PC-3 (cell line): ENCODE measurements at regions not wholly inside any gene's neighbourhood (a gene's known extent, or its start where the extent isn't known, plus 50 kb on each side); places are given as distances from the start of the nearest gene placed in this dataset.

Experiments used
- ATAC-seq: fragments of 200-7000 bp; cut with Tn5 transposase; 2 replicates; pipeline ENCODE4 v1.9.1; 2020; ENCODE audit warnings: mild to moderate bottlenecking, moderate library complexity
- BruUV-seq: library from RNA; stranded (reverse); fragments of 400-500 nt; replicated peaks from 2 replicates; lab custom pipeline; 2021; lab: Mats Ljungman, UMichigan
- CTCF ChIA-PET: fragments of 300-600 bp; sonication (Branson Sonifier 250); formaldehyde crosslinking; loops from one replicate; lab custom pipeline; 2022; ENCODE audit warnings: antibody characterized with exemption; lab: Charles Lee
- POLR2A ChIA-PET: fragments of 300-600 bp; sonication (Branson Sonifier 250); formaldehyde crosslinking; loops from one replicate; lab custom pipeline; 2022; ENCODE audit warnings: antibody characterized with exemption; ENCODE audit not compliant: unreplicated experiment; lab: Charles Lee
- DNase-seq: peaks from one replicate; pipeline ENCODE4 v3.0.0-alpha.2; 2015
- H2AFZ ChIP-seq: fragments of 300-600 bp; sonication (generic); 2 replicates; pipeline ENCODE4 v1.6.0; 2016; ENCODE audit warnings: antibody characterized with exemption, low read length
- H3F3A ChIP-seq: fragments of 300-600 bp; sonication (generic); one replicate; pipeline ENCODE4 v1.6.0; 2017; ENCODE audit warnings: antibody characterized with exemption, low read length, control low read depth, mild to moderate bottlenecking; ENCODE audit not compliant: unreplicated experiment
- H3K27ac ChIP-seq: fragments of 300-600 bp; sonication (generic); 2 replicates; pipeline ENCODE4 v1.5.1; 2016; ENCODE audit warnings: mild to moderate bottlenecking, low read length
- H3K27me3 ChIP-seq: fragments of 300-600 bp; sonication (generic); 2 replicates; pipeline ENCODE4 v1.6.1; 2016; ENCODE audit warnings: low read length, mixed read lengths
- H3K36me3 ChIP-seq: fragments of 300-600 bp; sonication (generic); 2 replicates; pipeline ENCODE4 v1.6.1; 2016; ENCODE audit warnings: low read depth, mixed run types, low read length, mixed read lengths
- H3K4me1 ChIP-seq: fragments of 300-600 bp; sonication (generic); 2 replicates; pipeline ENCODE4 v1.5.1; 2016; ENCODE audit warnings: low read length; ENCODE audit not compliant: insufficient read depth
- H3K4me2 ChIP-seq: fragments of 300-600 bp; sonication (generic); 2 replicates; pipeline ENCODE4 v1.6.0; 2016; ENCODE audit warnings: low read length
- H3K4me3 ChIP-seq: fragments of 300-600 bp; sonication (generic); 2 replicates; pipeline ENCODE4 v1.5.1; 2016; ENCODE audit warnings: mild to moderate bottlenecking, low read length, mixed read lengths
- H3K79me2 ChIP-seq: fragments of 300-600 bp; sonication (generic); 2 replicates; pipeline ENCODE4 v1.6.1; 2017; ENCODE audit warnings: low read length, mixed read lengths
- H3K9ac ChIP-seq: fragments of 300-600 bp; sonication (generic); 2 replicates; pipeline ENCODE4 v1.6.0; 2016; ENCODE audit warnings: mild to moderate bottlenecking, low read length
- H3K9me2 ChIP-seq: fragments of 300-600 bp; sonication (generic); replicated peaks from 2 replicates; pipeline ENCODE4 v1.6.1; 2016; ENCODE audit warnings: mixed run types, low read length, mixed read lengths
- H3K9me3 ChIP-seq: fragments of 300-600 bp; sonication (generic); 2 replicates; pipeline ENCODE4 v1.6.1; 2016; ENCODE audit warnings: low read length, mixed read lengths
- H4K20me1 ChIP-seq: fragments of 300-600 bp; sonication (generic); 2 replicates; pipeline ENCODE4 v1.6.1; 2016; ENCODE audit warnings: low read length, mixed read lengths
- EZH2 ChIP-seq: fragments of 300-600 bp; sonication (generic); IDR thresholded peaks from one replicate; pipeline ENCODE4 v1.6.1; 2017; ENCODE audit warnings: antibody characterized with exemption, mild to moderate bottlenecking, low read length; ENCODE audit not compliant: unreplicated experiment
- EZH2phosphoT487 ChIP-seq: fragments of 300-600 bp; sonication (generic); IDR thresholded peaks from 2 replicates; pipeline ENCODE4 v1.6.1; 2018; ENCODE audit warnings: mild to moderate bottlenecking, antibody characterized with exemption, low read length, borderline replicate concordance
- intact Hi-C: fragments of 100-400 bp; cut with micrococcal nuclease; formaldehyde crosslinking; loops from 2 replicates; pipeline ENCODE4 v1.9.0; 2023
- TF ChIP-seq, protein P1 (sequence below): fragments of 300-600 bp; sonication (generic); conservative IDR thresholded peaks from 2 replicates; pipeline ENCODE4 v1.5.1; 2017; ENCODE audit warnings: antibody characterized with exemption, low read depth, mild to moderate bottlenecking, low read length

- Histone ChIP-seq H3K36me3 (no peaks in the 10 kb centered on the region), H3K9ac (no peak overlapping the region), H3F3A (no peaks in the 10 kb centered on the region), H3K79me2 (no peaks in the 10 kb centered on the region), H3K9me2 (no peaks in the 10 kb centered on the region), H3K4me1 (no peaks in the 10 kb centered on the region), H3K27me3 (no peaks in the 10 kb centered on the region), H3K9me3 (no peaks in the 10 kb centered on the region), H4K20me1 (no peaks in the 10 kb centered on the region), H3K27ac (no peak overlapping the region), H2AFZ (no peak overlapping the region), H3K4me3 (no peak overlapping the region), H3K4me2 (no peak overlapping the region)
- no TSS peak for BruUV-seq
- DNase-seq (no peak), ATAC-seq (no peak)
- ChIA-PET CTCF (no interaction called here), POLR2A (no interaction called here)
- TF ChIP-seq EZH2 (no peak), EZH2phosphoT487 (no peak)
- TF ChIP-seq, protein P1, sequence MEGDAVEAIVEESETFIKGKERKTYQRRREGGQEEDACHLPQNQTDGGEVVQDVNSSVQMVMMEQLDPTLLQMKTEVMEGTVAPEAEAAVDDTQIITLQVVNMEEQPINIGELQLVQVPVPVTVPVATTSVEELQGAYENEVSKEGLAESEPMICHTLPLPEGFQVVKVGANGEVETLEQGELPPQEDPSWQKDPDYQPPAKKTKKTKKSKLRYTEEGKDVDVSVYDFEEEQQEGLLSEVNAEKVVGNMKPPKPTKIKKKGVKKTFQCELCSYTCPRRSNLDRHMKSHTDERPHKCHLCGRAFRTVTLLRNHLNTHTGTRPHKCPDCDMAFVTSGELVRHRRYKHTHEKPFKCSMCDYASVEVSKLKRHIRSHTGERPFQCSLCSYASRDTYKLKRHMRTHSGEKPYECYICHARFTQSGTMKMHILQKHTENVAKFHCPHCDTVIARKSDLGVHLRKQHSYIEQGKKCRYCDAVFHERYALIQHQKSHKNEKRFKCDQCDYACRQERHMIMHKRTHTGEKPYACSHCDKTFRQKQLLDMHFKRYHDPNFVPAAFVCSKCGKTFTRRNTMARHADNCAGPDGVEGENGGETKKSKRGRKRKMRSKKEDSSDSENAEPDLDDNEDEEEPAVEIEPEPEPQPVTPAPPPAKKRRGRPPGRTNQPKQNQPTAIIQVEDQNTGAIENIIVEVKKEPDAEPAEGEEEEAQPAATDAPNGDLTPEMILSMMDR = no peak
- intact Hi-C loops = no loop called here
Measured at GRCh38 chr12:84484798-84485197, 427.8 kb downstream of the SLC6A15 start.

GRCh38 chr12:84480803-84481202, 431.8 kb downstream of the SLC6A15 start:
- intact Hi-C loops = no loop called here
- no peaks in the 10 kb centered on the region for H3K4me1 ChIP-seq
- BruUV-seq = no TSS peak
- no peak overlapping the region for H3K9ac ChIP-seq
- H3K4me3 ChIP-seq = no peak overlapping the region
- no peaks in the 10 kb centered on the region for H3K27me3 ChIP-seq
- H3K36me3 ChIP-seq = no peaks in the 10 kb centered on the region
- ATAC-seq (no peak), DNase-seq (no peak)
- H3F3A ChIP-seq = no peaks in the 10 kb centered on the region
- TF ChIP-seq EZH2 = no peak
- no peak for TF ChIP-seq EZH2phosphoT487
- TF ChIP-seq, protein P1 = no peak
- no peaks in the 10 kb centered on the region for H3K9me3 ChIP-seq
- POLR2A ChIA-PET = no interaction called here
- H2AFZ ChIP-seq = no peak overlapping the region
- CTCF ChIA-PET = no interaction called here
- no peak overlapping the region for H3K4me2 ChIP-seq
- H3K27ac ChIP-seq = no peak overlapping the region
- no peaks in the 10 kb centered on the region for H4K20me1 ChIP-seq
- H3K79me2 ChIP-seq = no peaks in the 10 kb centered on the region
- H3K9me2 ChIP-seq = no peaks in the 10 kb centered on the region

GRCh38 chr12:84470361-84470760, 442.2 kb downstream of the SLC6A15 start:
- Histone ChIP-seq H2AFZ (no peak overlapping the region), H3K36me3 (no peaks in the 10 kb centered on the region), H3K4me2 (no peak overlapping the region), H3F3A (no peaks in the 10 kb centered on the region), H3K9ac (no peak overlapping the region), H3K9me2 (no peaks in the 10 kb centered on the region), H3K9me3 (no peaks in the 10 kb centered on the region), H3K4me1 (no peaks in the 10 kb centered on the region), H3K27ac (no peak overlapping the region), H3K79me2 (no peaks in the 10 kb centered on the region), H4K20me1 (no peaks in the 10 kb centered on the region), H3K4me3 (no peak overlapping the region), H3K27me3 (no peaks in the 10 kb centered on the region)
- no peak for ATAC-seq
- BruUV-seq = no TSS peak
- CTCF ChIA-PET = interaction anchor here (0.6 kb wide), 1 partner anchor 1429 kb away, joined by 3 read pairs; no protein-coding TSS in a partner anchor
- POLR2A ChIA-PET = no interaction called here
- no peak for DNase-seq
- TF ChIP-seq EZH2phosphoT487 (no peak), EZH2 (no peak)
- TF ChIP-seq, protein P1 = no peak
- intact Hi-C loops = no loop called here
